Activated naive CD8-positive, alpha-beta T cell treated with anti-CD3 and anti-CD28 coated beads, Interleukin-2, amount 50 U/mL, for 24 hours (primary cell): ENCODE measurements at regions not wholly inside any gene's neighbourhood (a gene's known extent, or its start where the extent isn't known, plus 50 kb on each side); places are given as distances from the start of the nearest gene placed in this dataset.

Experiments
- ATAC-seq: fragments of 150-1000 bp; cut with Tn5 transposase; one replicate; pipeline ENCODE4 v1.10.0; 2021
- DNase-seq: peaks from one replicate; pipeline ENCODE4 v3.0.0; 2021
- H3K27ac Mint-ChIP-seq: one replicate; pipeline ENCODE4 v1.8.0; 2021; ENCODE audit warnings: mild to moderate bottlenecking, mixed read lengths
- H3K27me3 Mint-ChIP-seq: one replicate; pipeline ENCODE4 v1.8.0; 2021; ENCODE audit warnings: mixed read lengths
- H3K36me3 Mint-ChIP-seq: one replicate; pipeline ENCODE4 v1.8.0; 2021; ENCODE audit warnings: low read depth, mixed read lengths
- H3K4me1 Mint-ChIP-seq: one replicate; pipeline ENCODE4 v1.8.0; 2021; ENCODE audit warnings: mixed read lengths
- H3K4me3 Mint-ChIP-seq: one replicate; pipeline ENCODE4 v1.8.0; 2021; ENCODE audit warnings: mild to moderate bottlenecking, moderate library complexity, mixed read lengths
- H3K9me3 Mint-ChIP-seq: one replicate; pipeline ENCODE4 v1.8.0; 2021; ENCODE audit warnings: mixed read lengths

DNA sequence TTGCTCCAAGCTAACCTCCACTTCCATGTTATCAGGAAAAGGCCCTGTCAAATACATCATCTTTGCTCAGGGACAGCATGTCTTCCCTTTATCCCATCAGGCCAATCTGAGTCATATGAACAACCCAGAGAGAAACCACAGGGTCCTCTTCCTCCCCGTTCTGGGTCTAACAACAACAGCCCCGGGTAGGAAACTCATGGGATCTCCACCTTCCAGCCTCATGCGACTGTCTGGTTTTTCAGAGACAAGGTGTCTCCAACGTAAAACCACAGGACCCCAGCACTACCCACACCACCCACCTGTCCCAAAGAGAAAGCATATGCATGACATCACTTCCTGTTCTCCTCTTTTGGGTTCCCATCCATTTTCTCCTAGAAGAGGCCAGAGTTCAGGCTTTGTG is 217.9 kb downstream of the ENC1 start:
- no peak for DNase-seq
- H3K9me3 Mint-ChIP-seq = no peaks in the 10 kb centered on the region
- peaks cover 5% of the 10 kb centered on the region for H3K27me3 Mint-ChIP-seq
- no peak for ATAC-seq
- H3K4me3 Mint-ChIP-seq = no peak overlapping the region
- no peak overlapping the region for H3K27ac Mint-ChIP-seq
- no peaks in the 10 kb centered on the region for H3K36me3 Mint-ChIP-seq
- H3K4me1 Mint-ChIP-seq = peaks cover 4% of the 10 kb centered on the region

DNA sequence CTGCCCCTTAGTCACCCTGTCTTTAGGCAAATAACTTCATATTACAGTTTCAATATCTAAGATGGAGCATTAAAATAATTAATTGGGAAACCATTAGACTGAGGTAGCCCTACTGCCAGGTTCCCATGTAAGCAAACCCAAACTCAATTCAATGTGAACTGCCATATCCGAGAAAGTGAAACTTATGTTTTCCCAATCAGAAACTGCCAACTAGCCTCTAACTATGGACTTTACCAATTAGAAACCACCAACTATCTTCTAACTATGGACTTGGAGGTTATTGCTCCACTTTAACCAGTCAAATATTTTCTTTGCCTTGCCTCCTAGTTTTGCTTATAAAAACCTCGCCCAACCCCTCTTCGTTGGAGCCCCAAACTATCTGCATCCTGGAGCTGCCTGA is 218.5 kb downstream of the ENC1 start:
- peaks cover 4% of the 10 kb centered on the region for H3K4me1 Mint-ChIP-seq
- H3K9me3 Mint-ChIP-seq = no peaks in the 10 kb centered on the region
- H3K27ac Mint-ChIP-seq = no peak overlapping the region
- no peak for ATAC-seq
- no peak overlapping the region for H3K4me3 Mint-ChIP-seq
- DNase-seq = no peak
- no peaks in the 10 kb centered on the region for H3K36me3 Mint-ChIP-seq
- H3K27me3 Mint-ChIP-seq = peaks cover 5% of the 10 kb centered on the region

DNA sequence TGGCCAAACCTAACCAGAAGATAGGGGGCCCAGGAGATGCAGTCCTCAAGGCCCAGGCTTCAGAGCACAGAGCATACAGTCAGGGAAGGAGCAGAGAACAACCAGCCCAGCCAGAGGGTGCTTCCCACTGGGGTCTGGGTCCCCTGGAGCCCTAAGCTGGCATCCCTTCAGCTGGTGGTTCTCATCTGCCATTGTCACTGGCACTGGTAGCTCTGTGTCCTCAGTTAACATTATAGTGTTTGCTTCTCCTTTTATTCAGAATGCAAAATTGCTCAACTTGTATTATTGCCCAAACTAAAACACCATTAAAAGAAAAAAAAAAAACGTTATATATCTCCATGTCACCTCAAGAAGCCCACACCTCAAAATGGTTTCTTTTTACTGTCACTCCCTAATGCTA is 219.2 kb downstream of the ENC1 start:
- H3K36me3 Mint-ChIP-seq = no peaks in the 10 kb centered on the region
- no peaks in the 10 kb centered on the region for H3K9me3 Mint-ChIP-seq
- no peak overlapping the region for H3K4me3 Mint-ChIP-seq
- ATAC-seq = no peak
- no peak for DNase-seq
- peaks cover 4% of the 10 kb centered on the region for H3K4me1 Mint-ChIP-seq
- no peak overlapping the region for H3K27ac Mint-ChIP-seq
- peaks cover 5% of the 10 kb centered on the region for H3K27me3 Mint-ChIP-seq

DNA sequence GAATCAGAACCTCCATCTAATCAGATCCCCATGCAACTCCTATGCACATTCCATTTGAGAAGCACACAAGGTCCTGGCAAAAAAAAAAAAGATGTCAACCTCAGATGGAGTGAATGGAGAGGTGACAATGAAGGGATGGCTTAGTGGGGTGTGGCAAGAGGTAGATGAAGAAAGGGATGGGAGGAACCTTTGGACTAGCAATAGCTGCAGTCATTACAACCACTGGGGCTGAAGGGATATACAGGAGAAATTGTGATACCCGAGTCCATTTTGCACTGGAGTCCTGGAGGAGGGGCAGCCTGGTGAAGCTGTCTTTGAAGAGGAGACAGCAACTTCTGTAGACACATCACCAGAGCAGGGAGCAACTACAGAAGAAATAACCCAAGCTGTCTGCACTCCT is 219.6 kb downstream of the ENC1 start:
- H3K4me1 Mint-ChIP-seq = peaks cover 4% of the 10 kb centered on the region
- no peak overlapping the region for H3K4me3 Mint-ChIP-seq
- H3K36me3 Mint-ChIP-seq = no peaks in the 10 kb centered on the region
- ATAC-seq (no peak), DNase-seq (no peak)
- no peak overlapping the region for H3K27ac Mint-ChIP-seq
- no peaks in the 10 kb centered on the region for H3K9me3 Mint-ChIP-seq
- peaks cover 5% of the 10 kb centered on the region for H3K27me3 Mint-ChIP-seq

DNA sequence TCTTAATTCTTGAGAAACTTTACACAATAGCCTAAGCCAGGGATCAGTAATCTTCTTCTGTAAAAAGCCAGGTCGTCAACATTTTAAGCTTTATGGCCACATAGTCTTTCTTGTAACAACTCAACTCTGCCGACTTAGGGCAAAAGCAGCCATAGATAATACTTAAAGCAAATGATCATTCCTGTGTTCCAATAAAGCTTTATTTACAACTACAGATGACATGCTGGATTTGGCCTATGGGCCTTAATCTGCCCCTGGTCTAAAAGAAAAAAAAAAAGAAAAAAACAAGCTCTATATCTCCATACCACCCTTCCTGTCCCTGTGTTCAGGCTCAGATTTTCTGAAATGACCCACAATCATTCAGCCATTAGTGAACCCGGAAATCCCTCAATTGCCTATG is 220.3 kb downstream of the ENC1 start:
- Mint-ChIP-seq H3K4me3 (no peak overlapping the region), H3K4me1 (peaks cover 4% of the 10 kb centered on the region), H3K27ac (no peak overlapping the region), H3K36me3 (no peaks in the 10 kb centered on the region), H3K9me3 (no peaks in the 10 kb centered on the region), H3K27me3 (peaks cover 2% of the 10 kb centered on the region)
- DNase-seq (no peak), ATAC-seq (no peak)

DNA sequence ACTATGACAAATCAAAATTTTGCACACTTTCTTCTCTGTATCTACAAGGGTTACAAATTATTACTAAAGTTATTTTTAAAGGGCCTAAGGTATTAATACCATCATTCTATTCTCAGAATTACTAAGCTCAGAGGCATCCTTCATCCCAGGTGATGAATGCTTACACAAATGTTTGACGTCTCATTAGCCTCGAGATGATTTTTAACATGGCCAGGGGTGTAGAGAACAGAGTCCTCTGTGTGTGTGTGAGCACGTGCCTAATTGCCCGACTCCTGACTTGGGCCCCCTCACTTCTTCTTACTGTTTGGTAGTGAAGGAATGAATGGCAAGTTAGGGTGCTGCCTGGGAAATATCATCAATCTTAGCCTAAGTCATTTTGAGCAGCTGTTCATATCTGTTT is 221.1 kb downstream of the ENC1 start:
- Mint-ChIP-seq H3K4me3 (no peak overlapping the region), H3K36me3 (no peaks in the 10 kb centered on the region), H3K27ac (no peak overlapping the region), H3K27me3 (peaks cover 2% of the 10 kb centered on the region), H3K4me1 (peaks cover 4% of the 10 kb centered on the region), H3K9me3 (no peaks in the 10 kb centered on the region)
- ATAC-seq (no peak), DNase-seq (no peak)

DNA sequence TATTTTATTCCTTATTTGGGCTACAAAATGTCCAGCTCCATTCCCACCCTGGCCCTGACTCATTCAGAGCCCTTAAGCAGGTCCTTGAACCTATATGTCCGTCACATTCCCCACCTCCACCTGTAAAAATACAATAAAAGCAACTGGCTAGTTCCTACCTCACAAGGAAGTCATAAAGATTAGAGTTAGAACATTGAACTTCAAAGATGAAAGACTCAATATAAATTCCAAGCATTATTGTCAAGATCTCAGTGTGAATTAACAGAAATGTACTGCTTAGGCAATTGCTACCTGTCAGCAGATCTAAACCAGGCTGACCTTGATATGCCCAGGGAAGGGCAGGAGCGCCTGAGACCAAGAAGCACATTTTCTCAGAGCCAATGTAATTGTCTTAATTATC is 221.8 kb downstream of the ENC1 start:
- Mint-ChIP-seq H3K9me3 (no peaks in the 10 kb centered on the region), H3K4me1 (peaks cover 4% of the 10 kb centered on the region), H3K36me3 (no peaks in the 10 kb centered on the region), H3K27ac (no peak overlapping the region), H3K4me3 (no peak overlapping the region), H3K27me3 (peaks cover 8% of the 10 kb centered on the region)
- no peak for ATAC-seq
- no peak for DNase-seq

DNA sequence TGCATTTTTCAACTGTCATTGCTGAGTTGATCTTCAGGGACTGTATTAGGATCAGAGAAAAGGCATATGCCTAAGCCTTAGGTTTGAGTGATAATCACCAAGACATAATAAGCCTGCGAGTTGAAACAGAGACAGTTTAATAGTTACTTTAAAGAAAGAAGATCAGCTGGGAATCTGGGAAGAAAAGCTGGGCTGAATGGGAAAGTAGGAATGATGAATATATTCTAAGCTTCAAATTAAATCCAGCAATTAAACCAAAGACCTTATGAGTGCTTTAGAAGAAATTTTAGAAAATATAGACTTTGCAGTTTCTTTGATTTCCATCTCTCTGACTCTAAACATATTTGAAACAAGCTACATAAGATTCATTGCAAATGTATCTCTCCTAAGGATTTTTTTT is 222.3 kb downstream of the ENC1 start:
- ATAC-seq (no peak), DNase-seq (no peak)
- H3K4me3 Mint-ChIP-seq = no peak overlapping the region
- peaks cover 11% of the 10 kb centered on the region for H3K27me3 Mint-ChIP-seq
- peaks cover 4% of the 10 kb centered on the region for H3K4me1 Mint-ChIP-seq
- H3K27ac Mint-ChIP-seq = no peak overlapping the region
- no peaks in the 10 kb centered on the region for H3K9me3 Mint-ChIP-seq
- no peaks in the 10 kb centered on the region for H3K36me3 Mint-ChIP-seq

DNA sequence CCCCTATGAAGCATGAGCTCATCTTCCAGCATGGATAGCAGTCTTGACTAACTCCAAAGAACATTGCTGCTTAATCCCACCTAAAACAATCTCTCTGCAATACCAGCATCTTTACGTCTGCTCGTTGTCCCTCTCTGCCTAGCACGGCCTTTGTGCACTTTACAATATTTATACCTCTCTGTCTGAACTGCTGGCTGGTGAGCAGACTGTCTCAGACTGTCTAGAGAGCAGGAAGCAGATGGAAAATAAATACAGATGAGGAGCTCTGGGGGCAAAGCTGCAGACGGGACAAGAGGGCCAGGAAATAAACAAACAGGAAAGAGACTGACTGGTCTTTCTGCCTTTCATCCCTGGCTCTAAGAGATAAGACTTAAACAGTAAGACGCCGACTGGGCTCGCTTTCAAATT is 224.8 kb downstream of the ENC1 start:
- Mint-ChIP-seq H3K9me3 (no peaks in the 10 kb centered on the region), H3K27ac (no peak overlapping the region), H3K27me3 (peaks cover 17% of the 10 kb centered on the region), H3K36me3 (no peaks in the 10 kb centered on the region), H3K4me3 (no peak overlapping the region), H3K4me1 (no peaks in the 10 kb centered on the region)
- no peak for ATAC-seq
- no peak for DNase-seq

DNA sequence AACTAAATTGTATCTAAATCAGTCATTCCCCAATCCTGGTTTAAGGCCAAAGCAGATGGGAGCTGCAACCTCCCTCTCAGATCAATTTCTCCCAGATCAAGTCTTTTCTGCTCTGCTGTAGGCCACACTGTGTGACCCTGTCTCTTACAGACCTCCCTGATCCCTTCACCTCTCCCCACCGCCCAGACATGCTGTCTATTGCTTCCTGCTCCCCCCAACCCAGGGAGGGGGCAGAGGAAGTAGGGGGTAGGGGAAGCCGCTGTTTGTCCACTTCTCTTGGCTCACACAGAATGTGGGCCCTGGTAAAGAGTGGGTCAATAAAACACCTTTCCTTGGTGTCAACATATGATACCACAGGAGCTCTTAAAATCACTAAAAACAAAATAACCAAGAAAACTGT is 226.3 kb downstream of the ENC1 start:
- no peaks in the 10 kb centered on the region for H3K4me1 Mint-ChIP-seq
- no peaks in the 10 kb centered on the region for H3K36me3 Mint-ChIP-seq
- no peak overlapping the region for H3K27ac Mint-ChIP-seq
- ATAC-seq = no peak
- DNase-seq = no peak
- no peak overlapping the region for H3K4me3 Mint-ChIP-seq
- H3K27me3 Mint-ChIP-seq = peaks cover 19% of the 10 kb centered on the region
- H3K9me3 Mint-ChIP-seq = no peaks in the 10 kb centered on the region

DNA sequence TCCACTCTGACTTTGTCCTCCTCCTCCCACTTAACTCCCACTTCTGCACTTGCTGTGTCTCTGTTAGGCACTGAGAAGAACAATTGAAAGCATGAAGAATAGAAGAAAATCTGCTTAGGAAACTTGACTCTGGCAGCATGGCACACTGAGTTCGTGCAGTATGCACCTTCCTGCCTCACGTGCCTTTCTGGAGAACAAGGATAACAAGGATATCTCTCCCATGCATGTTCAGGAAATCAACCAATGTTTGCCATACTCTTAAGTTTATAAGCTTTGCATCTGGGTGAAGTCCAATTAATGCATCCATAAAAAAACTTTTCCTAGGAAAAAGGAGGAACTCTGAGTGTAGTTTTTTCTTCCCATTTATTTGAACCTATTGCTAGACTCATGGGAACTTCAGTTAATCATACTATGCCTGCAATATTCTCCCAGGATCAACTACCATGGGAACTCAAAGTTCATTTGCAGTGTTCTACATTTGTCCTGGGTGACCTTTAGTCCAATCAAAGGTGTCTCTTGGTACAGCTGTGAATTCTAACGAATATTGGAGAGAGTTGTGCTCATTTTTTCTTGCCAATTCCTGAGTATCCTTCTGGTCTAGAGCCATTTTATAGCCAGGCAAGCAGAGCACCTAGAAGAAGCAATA is 227.0 kb downstream of the ENC1 start:
- peaks cover 21% of the 10 kb centered on the region for H3K27me3 Mint-ChIP-seq
- H3K9me3 Mint-ChIP-seq = no peaks in the 10 kb centered on the region
- ATAC-seq (no peak), DNase-seq (no peak)
- no peaks in the 10 kb centered on the region for H3K36me3 Mint-ChIP-seq
- no peaks in the 10 kb centered on the region for H3K4me1 Mint-ChIP-seq
- H3K27ac Mint-ChIP-seq = no peak overlapping the region
- H3K4me3 Mint-ChIP-seq = no peak overlapping the region

DNA sequence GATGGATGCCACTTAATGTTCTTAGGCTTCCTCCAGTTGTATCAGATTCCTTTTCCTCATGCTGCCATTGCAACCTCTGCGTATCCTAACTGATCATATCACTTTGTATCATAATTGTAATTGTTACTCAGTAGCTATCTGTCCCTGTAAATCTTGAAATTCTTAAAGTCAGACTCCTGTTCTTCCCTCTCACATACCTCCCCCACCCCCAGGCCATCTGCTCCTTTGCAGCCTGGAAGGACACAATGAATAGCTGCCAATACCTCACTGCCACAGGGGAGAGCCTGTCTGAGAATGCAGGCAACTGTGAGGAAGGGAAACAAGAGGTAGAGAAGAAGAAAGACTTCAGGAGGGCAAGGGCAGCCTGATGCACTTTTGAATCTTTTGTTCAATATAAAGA is 228.5 kb downstream of the ENC1 start:
- Mint-ChIP-seq H3K27me3 (peaks cover 23% of the 10 kb centered on the region), H3K4me1 (no peaks in the 10 kb centered on the region), H3K27ac (no peak overlapping the region), H3K4me3 (no peak overlapping the region), H3K36me3 (no peaks in the 10 kb centered on the region), H3K9me3 (no peaks in the 10 kb centered on the region)
- no peak for DNase-seq
- ATAC-seq = no peak

DNA sequence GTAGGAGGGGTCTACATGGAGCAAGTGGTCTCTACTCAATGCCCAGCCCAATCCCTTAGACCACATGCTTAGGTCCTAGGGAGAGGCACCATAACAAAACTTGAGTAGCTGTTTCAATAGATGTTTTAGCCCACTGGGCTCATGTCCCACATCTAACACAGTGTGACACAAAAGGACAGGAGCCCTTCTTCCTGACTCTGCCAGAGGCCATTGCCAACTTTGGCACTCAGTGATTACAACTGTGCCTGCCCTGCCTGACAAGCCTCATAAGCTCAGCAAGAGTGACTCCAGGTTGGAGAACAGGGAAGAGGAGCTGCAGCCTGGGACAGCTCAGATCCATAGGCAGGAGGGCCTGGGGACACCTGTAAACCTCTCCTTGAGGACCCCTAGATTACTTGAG is 230.8 kb downstream of the ENC1 start:
- ATAC-seq (no peak), DNase-seq (no peak)
- no peak overlapping the region for H3K27ac Mint-ChIP-seq
- H3K36me3 Mint-ChIP-seq = no peaks in the 10 kb centered on the region
- H3K9me3 Mint-ChIP-seq = no peaks in the 10 kb centered on the region
- H3K4me1 Mint-ChIP-seq = no peaks in the 10 kb centered on the region
- H3K27me3 Mint-ChIP-seq = peaks cover 25% of the 10 kb centered on the region
- no peak overlapping the region for H3K4me3 Mint-ChIP-seq

DNA sequence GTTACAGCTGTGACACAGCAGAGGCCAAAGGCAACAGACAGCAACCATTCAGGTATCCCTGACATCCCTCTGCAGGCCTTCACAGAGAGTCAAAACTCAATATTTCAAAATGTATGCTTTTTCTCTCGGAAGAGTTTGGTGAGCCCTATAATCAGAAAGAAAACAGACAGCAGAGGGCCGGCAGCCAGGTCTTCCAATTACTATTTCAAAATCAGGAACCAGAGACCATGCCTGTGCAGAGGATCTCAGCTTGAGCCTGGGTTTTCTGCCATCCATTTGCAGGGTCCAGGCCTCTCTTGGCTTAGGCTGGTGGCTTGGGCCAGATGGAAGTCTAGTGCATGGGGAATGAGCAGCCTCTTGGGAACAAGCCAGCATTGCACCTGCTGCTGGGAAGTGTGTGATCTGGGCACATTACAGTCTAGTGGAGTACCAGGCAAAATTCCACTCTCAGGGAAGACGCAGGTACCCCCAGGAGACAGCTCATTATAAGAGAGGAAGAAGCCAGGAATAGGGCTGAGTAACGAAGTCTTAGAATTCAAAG is 231.3 kb downstream of the ENC1 start:
- H3K4me1 Mint-ChIP-seq = no peaks in the 10 kb centered on the region
- H3K36me3 Mint-ChIP-seq = no peaks in the 10 kb centered on the region
- ATAC-seq (no peak), DNase-seq (no peak)
- H3K27me3 Mint-ChIP-seq = peaks cover 24% of the 10 kb centered on the region
- no peak overlapping the region for H3K27ac Mint-ChIP-seq
- H3K4me3 Mint-ChIP-seq = no peak overlapping the region
- no peaks in the 10 kb centered on the region for H3K9me3 Mint-ChIP-seq

DNA sequence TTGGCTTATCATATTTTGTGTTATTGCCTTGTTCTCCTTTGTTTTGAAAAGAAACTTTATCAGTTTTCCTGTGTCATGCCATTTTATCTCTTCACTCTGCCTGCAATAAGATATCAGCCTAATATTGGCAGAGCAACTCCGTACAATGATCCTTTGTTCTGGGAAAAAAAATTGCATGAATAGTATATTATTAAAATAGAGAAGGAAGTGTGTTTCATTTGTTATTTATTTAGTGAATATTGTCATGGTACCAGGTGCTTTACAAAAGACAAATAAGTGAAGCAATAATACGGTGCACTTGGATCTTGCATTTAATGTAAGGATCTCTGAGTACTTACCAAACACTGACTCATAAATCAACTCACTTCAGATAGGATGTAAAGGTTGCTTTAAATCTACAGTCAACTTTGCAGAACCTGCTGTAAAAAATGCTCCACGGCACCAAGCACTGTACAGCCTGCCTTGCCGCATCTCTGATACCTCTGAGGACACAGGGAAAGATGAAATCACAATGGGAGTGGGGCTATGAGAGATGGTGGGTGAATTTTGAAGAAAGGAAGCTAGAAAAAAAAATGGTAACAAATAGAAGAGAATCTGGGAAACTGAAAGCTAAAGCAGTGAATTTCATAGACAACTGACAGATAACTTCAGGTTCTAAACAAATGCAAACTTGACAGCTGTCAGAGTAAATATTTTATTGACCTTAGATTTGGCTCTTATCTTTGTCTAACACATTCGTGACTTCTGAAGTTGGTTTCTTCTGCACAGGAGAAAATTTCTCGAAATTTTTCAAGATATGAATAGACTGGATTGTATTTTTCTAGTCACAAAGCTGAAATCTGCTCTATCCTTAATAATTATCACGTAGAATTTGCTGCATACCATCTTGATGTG is 232.1 kb downstream of the ENC1 start:
- Mint-ChIP-seq H3K36me3 (no peaks in the 10 kb centered on the region), H3K27me3 (peaks cover 17% of the 10 kb centered on the region), H3K4me3 (no peak overlapping the region), H3K27ac (no peak overlapping the region), H3K9me3 (no peaks in the 10 kb centered on the region), H3K4me1 (no peaks in the 10 kb centered on the region)
- DNase-seq = no peak
- ATAC-seq = no peak
